ENCODE measurements at regions not wholly inside any gene's neighbourhood (a gene's known extent, or its start where the extent isn't known, plus 50 kb on each side); places are given as distances from the start of the nearest gene placed in this dataset.
A peak's percentile ranks its signal among the peaks of the same experiment; 100 is the strongest.

DNA sequence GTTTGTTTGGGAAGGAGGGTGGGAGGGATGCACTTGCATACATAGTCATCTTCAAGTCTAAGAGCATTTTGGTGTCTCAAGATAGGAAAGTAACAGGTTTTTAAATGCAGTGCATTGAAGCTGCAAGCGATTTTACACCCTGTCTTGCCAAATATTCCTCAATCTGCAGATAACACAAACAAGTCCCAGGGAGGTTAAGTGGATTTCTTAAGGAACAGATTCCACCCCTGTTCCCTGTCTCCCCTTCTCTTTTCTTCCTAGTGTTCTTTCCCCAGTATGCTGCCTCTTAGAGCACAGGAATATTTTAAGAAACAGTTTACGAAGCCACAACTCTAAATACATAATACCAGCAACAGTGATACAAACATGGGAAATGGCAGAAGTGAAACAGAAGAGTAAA, 389.9 kb downstream of the PLPP3 start:
- CTCF ChIA-PET, result no interaction called here
- H3K4me1 ChIP-seq (ENCODE audit: control extremely low read depth in 1 of 4, control insufficient read depth in 4 of 4, insufficient read depth in 4 of 4, low read length in 3 of 4), result no peaks in the 10 kb centered on the region
- H3K9me3 ChIP-seq (ENCODE audit: control extremely low read depth in 1 of 5, control insufficient read depth in 4 of 5, insufficient read depth in 2 of 5, low read depth in 1 of 5, low read length in 4 of 5), result no peaks in the 10 kb centered on the region
- H3K36me3 ChIP-seq (ENCODE audit: control insufficient read depth in 4 of 4, insufficient read depth in 4 of 4, low read length in 3 of 4), result no peaks in the 10 kb centered on the region
- WGBS (ENCODE audit: insufficient coverage), result 100% methylated on average over 1 of the region's 2 CpGs
- no peak overlapping the region for H3K27ac ChIP-seq (ENCODE audit: insufficient read depth in 1 of 2, low read depth in 1 of 2, low read length in 2 of 2, poor library complexity in 1 of 2, severe bottlenecking in 2 of 2)
- no peak overlapping the region for H3K4me3 ChIP-seq (ENCODE audit: control insufficient read depth in 1 of 7, extremely low read depth in 1 of 7, insufficient read depth in 4 of 7, low read depth in 2 of 7, low read length in 6 of 7)
- DNase-seq, result no peak
- POLR2A ChIA-PET, result interaction anchor here (0.7 kb wide), 1 partner anchor 40 kb away, joined by 4 read pairs; no protein-coding TSS in a partner anchor
- peaks cover 0 to 2% (median 0%) of the 10 kb centered on the region in 5 experiments for H3K27me3 ChIP-seq (replicated peaks in 2 of 5; ENCODE audit: control insufficient read depth in 4 of 5, insufficient read depth in 5 of 5, low read length in 4 of 5)

GRCh38 chr1:56188855-56189254, 390.5 kb downstream of the PLPP3 start:
- no peaks in the 10 kb centered on the region for H3K36me3 ChIP-seq (ENCODE audit: control insufficient read depth in 4 of 4, insufficient read depth in 4 of 4, low read length in 3 of 4)
- peaks cover 0 to 1% (median 0%) of the 10 kb centered on the region in 5 experiments for H3K9me3 ChIP-seq (ENCODE audit: control extremely low read depth in 1 of 5, control insufficient read depth in 4 of 5, insufficient read depth in 2 of 5, low read depth in 1 of 5, low read length in 4 of 5)
- H3K4me1 ChIP-seq (ENCODE audit: control extremely low read depth in 1 of 4, control insufficient read depth in 4 of 4, insufficient read depth in 4 of 4, low read length in 3 of 4), result no peaks in the 10 kb centered on the region
- H3K27me3 ChIP-seq (replicated peaks in 2 of 5; ENCODE audit: control insufficient read depth in 4 of 5, insufficient read depth in 5 of 5, low read length in 4 of 5), result peaks cover 0 to 2% (median 0%) of the 10 kb centered on the region in 5 experiments
- no peak for DNase-seq
- H3K4me3 ChIP-seq (ENCODE audit: control insufficient read depth in 1 of 7, extremely low read depth in 1 of 7, insufficient read depth in 4 of 7, low read depth in 2 of 7, low read length in 6 of 7), result no peak overlapping the region
- 100% methylated on average over 2 of the region's 3 CpGs for whole genome bisulfite sequencing (ENCODE audit: insufficient coverage)
- ChIA-PET POLR2A (interaction anchor here (0.7 kb wide), 1 partner anchor 39 kb away, joined by 4 read pairs; no protein-coding TSS in a partner anchor), CTCF (no interaction called here)
- no peak overlapping the region for H3K27ac ChIP-seq (ENCODE audit: insufficient read depth in 1 of 2, low read depth in 1 of 2, low read length in 2 of 2, poor library complexity in 1 of 2, severe bottlenecking in 2 of 2)

DNA sequence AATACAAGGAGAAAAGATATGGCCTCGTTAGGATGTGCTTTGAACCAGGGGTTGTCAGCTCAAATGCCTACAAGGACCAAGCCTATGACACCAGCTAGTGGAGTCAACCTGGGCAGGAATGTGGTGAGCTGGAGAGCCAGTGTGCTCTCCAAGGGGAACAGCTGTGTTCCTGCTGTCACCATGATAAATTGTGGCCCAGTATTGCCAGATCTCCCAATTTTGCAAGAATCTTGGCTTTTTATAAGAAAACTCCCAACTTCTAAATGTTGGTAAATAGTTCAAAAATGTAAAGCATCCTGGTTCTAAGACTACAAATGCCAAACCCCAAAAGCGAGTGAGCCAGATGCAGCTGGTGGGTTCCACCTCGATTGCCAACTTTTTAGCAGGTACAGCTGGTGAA, 391.1 kb downstream of the PLPP3 start:
- WGBS (ENCODE audit: insufficient coverage), result 86% methylated on average over 1 of the region's 3 CpGs
- POLR2A ChIA-PET, result no interaction called here
- Histone ChIP-seq H3K4me1 (ENCODE audit: control extremely low read depth in 1 of 4, control insufficient read depth in 4 of 4, insufficient read depth in 4 of 4, low read length in 3 of 4) (no peaks in the 10 kb centered on the region), H3K36me3 (ENCODE audit: control insufficient read depth in 4 of 4, insufficient read depth in 4 of 4, low read length in 3 of 4) (no peaks in the 10 kb centered on the region), H3K27ac (ENCODE audit: insufficient read depth in 1 of 2, low read depth in 1 of 2, low read length in 2 of 2, poor library complexity in 1 of 2, severe bottlenecking in 2 of 2) (no peak overlapping the region), H3K9me3 (ENCODE audit: control extremely low read depth in 1 of 5, control insufficient read depth in 4 of 5, insufficient read depth in 2 of 5, low read depth in 1 of 5, low read length in 4 of 5) (peaks cover 0 to 3% (median 0%) of the 10 kb centered on the region in 5 experiments), H3K27me3 (replicated peaks in 2 of 5; ENCODE audit: control insufficient read depth in 4 of 5, insufficient read depth in 5 of 5, low read length in 4 of 5) (peaks cover 0 to 2% (median 0%) of the 10 kb centered on the region in 5 experiments), H3K4me3 (ENCODE audit: control insufficient read depth in 1 of 7, extremely low read depth in 1 of 7, insufficient read depth in 4 of 7, low read depth in 2 of 7, low read length in 6 of 7) (no peak overlapping the region)
- DNase-seq, result no peak
- CTCF ChIA-PET, result no interaction called here

- Histone ChIP-seq H3K9me3 (ENCODE audit: control extremely low read depth in 1 of 5, control insufficient read depth in 4 of 5, insufficient read depth in 2 of 5, low read depth in 1 of 5, low read length in 4 of 5) (peaks cover 0 to 3% (median 0%) of the 10 kb centered on the region in 5 experiments), H3K27me3 (replicated peaks in 2 of 5; ENCODE audit: control insufficient read depth in 4 of 5, insufficient read depth in 5 of 5, low read length in 4 of 5) (peaks cover 0 to 2% (median 0%) of the 10 kb centered on the region in 5 experiments), H3K4me3 (ENCODE audit: control insufficient read depth in 1 of 7, extremely low read depth in 1 of 7, insufficient read depth in 4 of 7, low read depth in 2 of 7, low read length in 6 of 7) (no peak overlapping the region), H3K4me1 (ENCODE audit: control extremely low read depth in 1 of 4, control insufficient read depth in 4 of 4, insufficient read depth in 4 of 4, low read length in 3 of 4) (no peaks in the 10 kb centered on the region), H3K36me3 (ENCODE audit: control insufficient read depth in 4 of 4, insufficient read depth in 4 of 4, low read length in 3 of 4) (no peaks in the 10 kb centered on the region), H3K27ac (ENCODE audit: insufficient read depth in 1 of 2, low read depth in 1 of 2, low read length in 2 of 2, poor library complexity in 1 of 2, severe bottlenecking in 2 of 2) (no peak overlapping the region)
- ChIA-PET POLR2A (interaction anchor here (0.6 kb wide), 1 partner anchor 665 kb away, joined by 3 read pairs; no protein-coding TSS in a partner anchor), CTCF (no interaction called here)
- DNase-seq, result no peak
- no CpG with 5 or more reads among the region's 1 CpG for WGBS (ENCODE audit: insufficient coverage)
These were observed 392.0 kb downstream of the PLPP3 start for GRCh38 chr1:56187405-56187804.

DNA sequence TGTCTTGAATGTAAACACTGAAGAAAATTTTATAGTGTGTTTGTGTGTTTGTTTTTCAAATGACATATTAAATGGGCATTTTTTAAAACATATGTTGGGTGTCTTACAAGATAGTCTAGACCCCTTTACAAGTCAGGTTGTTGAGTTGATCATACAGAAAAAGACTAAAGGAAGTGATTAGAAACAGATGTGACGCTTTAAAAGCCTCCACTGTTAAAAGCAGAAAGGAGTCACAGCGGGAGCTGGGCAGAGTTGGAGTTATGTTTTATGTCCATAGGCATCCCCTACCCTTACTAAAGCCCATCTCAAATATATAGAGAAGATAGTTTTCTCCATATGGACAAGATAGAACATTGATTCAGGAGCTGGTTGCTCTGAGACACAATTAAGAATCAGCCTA, 393.9 kb downstream of the PLPP3 start:
- POLR2A ChIA-PET, result no interaction called here
- no peak overlapping the region for H3K4me3 ChIP-seq (ENCODE audit: control insufficient read depth in 1 of 7, extremely low read depth in 1 of 7, insufficient read depth in 4 of 7, low read depth in 2 of 7, low read length in 6 of 7)
- no peak overlapping the region for H3K27ac ChIP-seq (ENCODE audit: insufficient read depth in 1 of 2, low read depth in 1 of 2, low read length in 2 of 2, poor library complexity in 1 of 2, severe bottlenecking in 2 of 2)
- H3K4me1 ChIP-seq (ENCODE audit: control extremely low read depth in 1 of 4, control insufficient read depth in 4 of 4, insufficient read depth in 4 of 4, low read length in 3 of 4), result peaks cover 0 to 7% (median 0%) of the 10 kb centered on the region in 4 experiments
- CTCF ChIA-PET, result interaction anchor here (0.9 kb wide), 1 partner anchor 29 kb away, joined by 3 read pairs; no protein-coding TSS in a partner anchor
- peaks cover 0 to 2% (median 0%) of the 10 kb centered on the region in 5 experiments for H3K27me3 ChIP-seq (replicated peaks in 2 of 5; ENCODE audit: control insufficient read depth in 4 of 5, insufficient read depth in 5 of 5, low read length in 4 of 5)
- H3K36me3 ChIP-seq (ENCODE audit: control insufficient read depth in 4 of 4, insufficient read depth in 4 of 4, low read length in 3 of 4), result no peaks in the 10 kb centered on the region
- H3K9me3 ChIP-seq (ENCODE audit: control extremely low read depth in 1 of 5, control insufficient read depth in 4 of 5, insufficient read depth in 2 of 5, low read depth in 1 of 5, low read length in 4 of 5), result peaks cover 0 to 3% (median 0%) of the 10 kb centered on the region in 5 experiments
- WGBS (ENCODE audit: insufficient coverage), result no CpG with 5 or more reads among the region's 2 CpGs
- no peak for DNase-seq

DNA sequence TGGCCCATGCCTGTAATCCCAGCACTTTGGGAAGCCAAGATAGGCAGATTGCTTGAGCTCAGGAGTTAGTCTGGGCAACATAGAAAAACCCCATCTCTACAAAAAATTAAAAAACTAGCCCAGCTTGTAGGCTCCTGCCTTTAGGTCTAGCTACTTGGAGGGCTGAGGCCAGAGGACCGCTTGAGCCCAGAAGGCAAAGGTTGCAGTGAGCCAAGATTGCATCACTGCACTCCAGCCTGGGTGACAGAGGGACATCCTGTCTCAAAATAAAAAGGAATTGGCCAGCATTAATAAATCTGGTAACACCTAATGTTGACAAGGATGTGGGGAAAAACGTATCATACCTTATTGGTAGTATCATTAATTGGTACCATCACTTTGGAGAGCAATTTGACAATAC, 396.2 kb downstream of the PLPP3 start:
- H3K36me3 ChIP-seq (ENCODE audit: control insufficient read depth in 4 of 4, insufficient read depth in 4 of 4, low read length in 3 of 4), result no peaks in the 10 kb centered on the region
- no peaks in the 10 kb centered on the region for H3K27me3 ChIP-seq (replicated peaks in 2 of 5; ENCODE audit: control insufficient read depth in 4 of 5, insufficient read depth in 5 of 5, low read length in 4 of 5)
- no peak overlapping the region for H3K4me3 ChIP-seq (ENCODE audit: control insufficient read depth in 1 of 7, extremely low read depth in 1 of 7, insufficient read depth in 4 of 7, low read depth in 2 of 7, low read length in 6 of 7)
- H3K9me3 ChIP-seq (ENCODE audit: control extremely low read depth in 1 of 5, control insufficient read depth in 4 of 5, insufficient read depth in 2 of 5, low read depth in 1 of 5, low read length in 4 of 5), result peaks cover 0 to 3% (median 0%) of the 10 kb centered on the region in 5 experiments
- ChIA-PET CTCF (no interaction called here), POLR2A (no interaction called here)
- H3K27ac ChIP-seq (ENCODE audit: insufficient read depth in 1 of 2, low read depth in 1 of 2, low read length in 2 of 2, poor library complexity in 1 of 2, severe bottlenecking in 2 of 2), result no peak overlapping the region
- peaks cover 0 to 10% (median 0%) of the 10 kb centered on the region in 4 experiments for H3K4me1 ChIP-seq (ENCODE audit: control extremely low read depth in 1 of 4, control insufficient read depth in 4 of 4, insufficient read depth in 4 of 4, low read length in 3 of 4)
- DNase-seq, result no peak
- 90% methylated on average over 1 of the region's 2 CpGs for WGBS (ENCODE audit: insufficient coverage)

- Histone ChIP-seq H3K27me3 (replicated peaks in 2 of 5; ENCODE audit: control insufficient read depth in 4 of 5, insufficient read depth in 5 of 5, low read length in 4 of 5) (no peaks in the 10 kb centered on the region), H3K4me3 (ENCODE audit: control insufficient read depth in 1 of 7, extremely low read depth in 1 of 7, insufficient read depth in 4 of 7, low read depth in 2 of 7, low read length in 6 of 7) (peak overlapping the region in 4 of 7 experiments; percentile 29 to 73 (median 38)), H3K9me3 (ENCODE audit: control extremely low read depth in 1 of 5, control insufficient read depth in 4 of 5, insufficient read depth in 2 of 5, low read depth in 1 of 5, low read length in 4 of 5) (peaks cover 0 to 3% (median 0%) of the 10 kb centered on the region in 5 experiments), H3K36me3 (ENCODE audit: control insufficient read depth in 4 of 4, insufficient read depth in 4 of 4, low read length in 3 of 4) (no peaks in the 10 kb centered on the region), H3K4me1 (ENCODE audit: control extremely low read depth in 1 of 4, control insufficient read depth in 4 of 4, insufficient read depth in 4 of 4, low read length in 3 of 4) (peaks cover 0 to 10% (median 0%) of the 10 kb centered on the region in 4 experiments), H3K27ac (ENCODE audit: insufficient read depth in 1 of 2, low read depth in 1 of 2, low read length in 2 of 2, poor library complexity in 1 of 2, severe bottlenecking in 2 of 2) (peak overlapping the region in 1 of 2 experiments; percentile 28)
- peak; percentile 29 to 68 (median 63) for DNase-seq
- CTCF ChIA-PET, result no interaction called here
- POLR2A ChIA-PET, result no interaction called here
- WGBS (ENCODE audit: insufficient coverage), result 75% methylated on average over 2 of the region's 5 CpGs
These were observed 398.7 kb downstream of the PLPP3 start for GRCh38 chr1:56180520-56181190.

Data from common myeloid progenitor, CD34-positive (primary cell).